ENCODE measurements at regions not wholly inside any gene's neighbourhood (a gene's known extent, or its start where the extent isn't known, plus 50 kb on each side); places are given as distances from the start of the nearest gene placed in this dataset.

DNA sequence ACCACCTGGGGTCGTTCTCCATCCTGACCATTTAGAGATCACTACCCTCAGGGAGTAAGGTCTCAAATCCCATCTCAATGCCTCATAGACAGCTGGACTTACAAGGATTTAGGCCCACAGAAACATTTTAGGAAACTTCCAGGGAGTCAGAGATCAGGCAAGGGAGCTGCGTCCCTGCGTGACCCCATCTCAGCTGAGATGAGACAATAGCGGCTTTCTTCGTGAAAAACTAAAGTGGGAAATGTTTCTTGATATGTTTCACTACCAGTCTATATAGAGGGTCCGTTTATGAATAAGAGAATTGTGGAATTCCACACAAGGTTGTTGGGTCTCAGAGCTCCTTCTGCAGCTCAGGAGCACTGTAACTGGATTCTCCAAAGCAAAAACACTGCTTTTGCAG, 105.1 kb downstream of the VCPKMT start:
- no peak for TF ChIP-seq FOXA1 (IDR thresholded peaks at IDR 0.05)
- TF ChIP-seq, protein P1, sequence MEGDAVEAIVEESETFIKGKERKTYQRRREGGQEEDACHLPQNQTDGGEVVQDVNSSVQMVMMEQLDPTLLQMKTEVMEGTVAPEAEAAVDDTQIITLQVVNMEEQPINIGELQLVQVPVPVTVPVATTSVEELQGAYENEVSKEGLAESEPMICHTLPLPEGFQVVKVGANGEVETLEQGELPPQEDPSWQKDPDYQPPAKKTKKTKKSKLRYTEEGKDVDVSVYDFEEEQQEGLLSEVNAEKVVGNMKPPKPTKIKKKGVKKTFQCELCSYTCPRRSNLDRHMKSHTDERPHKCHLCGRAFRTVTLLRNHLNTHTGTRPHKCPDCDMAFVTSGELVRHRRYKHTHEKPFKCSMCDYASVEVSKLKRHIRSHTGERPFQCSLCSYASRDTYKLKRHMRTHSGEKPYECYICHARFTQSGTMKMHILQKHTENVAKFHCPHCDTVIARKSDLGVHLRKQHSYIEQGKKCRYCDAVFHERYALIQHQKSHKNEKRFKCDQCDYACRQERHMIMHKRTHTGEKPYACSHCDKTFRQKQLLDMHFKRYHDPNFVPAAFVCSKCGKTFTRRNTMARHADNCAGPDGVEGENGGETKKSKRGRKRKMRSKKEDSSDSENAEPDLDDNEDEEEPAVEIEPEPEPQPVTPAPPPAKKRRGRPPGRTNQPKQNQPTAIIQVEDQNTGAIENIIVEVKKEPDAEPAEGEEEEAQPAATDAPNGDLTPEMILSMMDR (IDR thresholded peaks at IDR 0.05; ENCODE audit: low read depth, low read length, missing input control) = no peak
- no peak for TF ChIP-seq RXRA (IDR thresholded peaks at IDR 0.05)
- no peak for TF ChIP-seq TAF1 (conservative IDR thresholded peaks at IDR 0.05)
- TF ChIP-seq, protein P2, sequence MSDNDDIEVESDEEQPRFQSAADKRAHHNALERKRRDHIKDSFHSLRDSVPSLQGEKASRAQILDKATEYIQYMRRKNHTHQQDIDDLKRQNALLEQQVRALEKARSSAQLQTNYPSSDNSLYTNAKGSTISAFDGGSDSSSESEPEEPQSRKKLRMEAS (IDR thresholded peaks at IDR 0.05) = no peak
- no peak for TF ChIP-seq RAD21 (IDR thresholded peaks at IDR 0.05)
- TF ChIP-seq SP1 (IDR thresholded peaks at IDR 0.05) = no peak
- no peak for TF ChIP-seq NR2F2 (IDR thresholded peaks at IDR 0.05)
- TF ChIP-seq, protein P3, sequence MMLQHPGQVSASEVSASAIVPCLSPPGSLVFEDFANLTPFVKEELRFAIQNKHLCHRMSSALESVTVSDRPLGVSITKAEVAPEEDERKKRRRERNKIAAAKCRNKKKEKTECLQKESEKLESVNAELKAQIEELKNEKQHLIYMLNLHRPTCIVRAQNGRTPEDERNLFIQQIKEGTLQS (IDR thresholded peaks at IDR 0.05) = no peak
- TF ChIP-seq YY1 (IDR thresholded peaks at IDR 0.05) = no peak
- TF ChIP-seq, protein P4, sequence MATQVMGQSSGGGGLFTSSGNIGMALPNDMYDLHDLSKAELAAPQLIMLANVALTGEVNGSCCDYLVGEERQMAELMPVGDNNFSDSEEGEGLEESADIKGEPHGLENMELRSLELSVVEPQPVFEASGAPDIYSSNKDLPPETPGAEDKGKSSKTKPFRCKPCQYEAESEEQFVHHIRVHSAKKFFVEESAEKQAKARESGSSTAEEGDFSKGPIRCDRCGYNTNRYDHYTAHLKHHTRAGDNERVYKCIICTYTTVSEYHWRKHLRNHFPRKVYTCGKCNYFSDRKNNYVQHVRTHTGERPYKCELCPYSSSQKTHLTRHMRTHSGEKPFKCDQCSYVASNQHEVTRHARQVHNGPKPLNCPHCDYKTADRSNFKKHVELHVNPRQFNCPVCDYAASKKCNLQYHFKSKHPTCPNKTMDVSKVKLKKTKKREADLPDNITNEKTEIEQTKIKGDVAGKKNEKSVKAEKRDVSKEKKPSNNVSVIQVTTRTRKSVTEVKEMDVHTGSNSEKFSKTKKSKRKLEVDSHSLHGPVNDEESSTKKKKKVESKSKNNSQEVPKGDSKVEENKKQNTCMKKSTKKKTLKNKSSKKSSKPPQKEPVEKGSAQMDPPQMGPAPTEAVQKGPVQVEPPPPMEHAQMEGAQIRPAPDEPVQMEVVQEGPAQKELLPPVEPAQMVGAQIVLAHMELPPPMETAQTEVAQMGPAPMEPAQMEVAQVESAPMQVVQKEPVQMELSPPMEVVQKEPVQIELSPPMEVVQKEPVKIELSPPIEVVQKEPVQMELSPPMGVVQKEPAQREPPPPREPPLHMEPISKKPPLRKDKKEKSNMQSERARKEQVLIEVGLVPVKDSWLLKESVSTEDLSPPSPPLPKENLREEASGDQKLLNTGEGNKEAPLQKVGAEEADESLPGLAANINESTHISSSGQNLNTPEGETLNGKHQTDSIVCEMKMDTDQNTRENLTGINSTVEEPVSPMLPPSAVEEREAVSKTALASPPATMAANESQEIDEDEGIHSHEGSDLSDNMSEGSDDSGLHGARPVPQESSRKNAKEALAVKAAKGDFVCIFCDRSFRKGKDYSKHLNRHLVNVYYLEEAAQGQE (IDR thresholded peaks at IDR 0.05) = no peak
